Vagina (tissue), 2 donors: ENCODE measurements at regions not wholly inside any gene's neighbourhood (a gene's known extent, or its start where the extent isn't known, plus 50 kb on each side); places are given as distances from the start of the nearest gene placed in this dataset.

ENCODE experiments used
- DNase-seq, 2 donors: peaks; one replicate each; pipeline ENCODE4 v3.0.0-alpha.2; 2017; ENCODE audit errors: extremely low spot score in 2 of 2
- H3K27ac ChIP-seq: fragments of 200-600 bp; sonication (generic); one replicate; pipeline ENCODE4 v1.5.1; 2019
- H3K27me3 ChIP-seq: fragments of 200-600 bp; sonication (generic); one replicate; pipeline ENCODE4 v1.5.1; 2019
- H3K36me3 ChIP-seq, 2 donors: fragments of 200-600 bp; sonication (generic); one replicate each; pipeline ENCODE4 v1.5.1; 2017 to 2019
- H3K4me1 ChIP-seq: fragments of 200-600 bp; sonication (generic); one replicate; pipeline ENCODE4 v1.5.1; 2019
- H3K4me3 ChIP-seq, 2 donors: fragments of 200-600 bp; sonication (generic); 1 replicate in 1 of 2; 2 replicates in 1 of 2; pipeline ENCODE4 v1.5.1; 2016 to 2019
- H3K9me3 ChIP-seq: fragments of 200-600 bp; sonication (generic); one replicate; pipeline ENCODE4 v1.5.1; 2019
- CTCF ChIP-seq, 3 experiments: fragments of 450-650 bp in 2 of 3; fragments of 200-600 bp in 1 of 3; sonication (generic) in 1 of 3; IDR thresholded peaks; one replicate each; pipeline ENCODE4 v1.5.1; 2017 to 2019; ENCODE audit warnings: antibody characterized with exemption in 3 of 3, mild to moderate bottlenecking in 2 of 3, moderate library complexity in 2 of 3
- POLR2A ChIP-seq, 2 donors: fragments of 450-650 bp; IDR thresholded peaks; one replicate each; pipeline ENCODE4 v1.6.1; 2017; ENCODE audit warnings: antibody characterized with exemption in 2 of 2, mild to moderate bottlenecking in 2 of 2, moderate library complexity in 2 of 2
- POLR2AphosphoS5 ChIP-seq, 2 donors: sonication (generic); formaldehyde crosslinking; IDR thresholded peaks; one replicate each; pipeline ENCODE4 v1.9.0; 2017; ENCODE audit warnings: antibody characterized with exemption in 2 of 2, mild to moderate bottlenecking in 2 of 2, low read depth in 1 of 2; ENCODE audit not compliant: insufficient read depth in 1 of 2
- intact Hi-C: fragments of 100-400 bp; cut with DNase I; formaldehyde crosslinking; loops from one replicate; pipeline ENCODE4 v1.15.1; 2023

- H3K9me3 ChIP-seq: no peaks in the 10 kb centered on the region
- no peak for DNase-seq
- intact Hi-C loops: no loop called here
- no peaks in the 10 kb centered on the region for H3K27me3 ChIP-seq
- no peaks in the 10 kb centered on the region for H3K36me3 ChIP-seq
- no peak overlapping the region for H3K27ac ChIP-seq
- TF ChIP-seq POLR2AphosphoS5 (IDR thresholded peaks at IDR 0.05; ENCODE audit: insufficient read depth in 1 of 2, low read depth in 1 of 2): no peak
- TF ChIP-seq POLR2A (IDR thresholded peaks at IDR 0.05): no peak
- TF ChIP-seq CTCF (IDR thresholded peaks at IDR 0.05): no peak
- H3K4me1 ChIP-seq: no peaks in the 10 kb centered on the region
- no peak overlapping the region for H3K4me3 ChIP-seq
These were observed 169.7 kb downstream of the PDHA2 start for GRCh38 chr4:96009427-96010119.

- intact Hi-C loops: no loop called here
These were observed 172.8 kb downstream of the PDHA2 start for GRCh38 chr4:96012687-96013086.

GRCh38 chr4:96016634-96017299 lies 176.9 kb downstream of the PDHA2 start:
- intact Hi-C loops: no loop called here
- TF ChIP-seq CTCF (IDR thresholded peaks at IDR 0.05) (no peak), POLR2AphosphoS5 (IDR thresholded peaks at IDR 0.05; ENCODE audit: insufficient read depth in 1 of 2, low read depth in 1 of 2) (no peak), POLR2A (IDR thresholded peaks at IDR 0.05) (no peak)
- Histone ChIP-seq H3K9me3 (no peaks in the 10 kb centered on the region), H3K36me3 (no peaks in the 10 kb centered on the region), H3K4me3 (no peak overlapping the region), H3K27me3 (no peaks in the 10 kb centered on the region), H3K27ac (no peak overlapping the region), H3K4me1 (no peaks in the 10 kb centered on the region)
- no peak for DNase-seq

More at GRCh38 chr4:96012687-96013086, 172.8 kb downstream of the PDHA2 start:
- Histone ChIP-seq H3K4me1 (no peaks in the 10 kb centered on the region), H3K27ac (no peak overlapping the region), H3K9me3 (no peaks in the 10 kb centered on the region), H3K36me3 (no peaks in the 10 kb centered on the region), H3K4me3 (no peak overlapping the region), H3K27me3 (no peaks in the 10 kb centered on the region)
- no peak for TF ChIP-seq CTCF (IDR thresholded peaks at IDR 0.05)
- no peak for TF ChIP-seq POLR2A (IDR thresholded peaks at IDR 0.05)
- TF ChIP-seq POLR2AphosphoS5 (IDR thresholded peaks at IDR 0.05; ENCODE audit: insufficient read depth in 1 of 2, low read depth in 1 of 2): no peak
- DNase-seq: no peak

- Histone ChIP-seq H3K9me3 (no peaks in the 10 kb centered on the region), H3K36me3 (no peaks in the 10 kb centered on the region), H3K4me1 (no peaks in the 10 kb centered on the region), H3K27ac (no peak overlapping the region), H3K27me3 (no peaks in the 10 kb centered on the region), H3K4me3 (no peak overlapping the region)
- intact Hi-C loops: no loop called here
- no peak for DNase-seq
- no peak for TF ChIP-seq POLR2AphosphoS5 (IDR thresholded peaks at IDR 0.05; ENCODE audit: insufficient read depth in 1 of 2, low read depth in 1 of 2)
- TF ChIP-seq CTCF (IDR thresholded peaks at IDR 0.05): no peak
- TF ChIP-seq POLR2A (IDR thresholded peaks at IDR 0.05): no peak
These were observed 185.1 kb downstream of the PDHA2 start for GRCh38 chr4:96025011-96025410.

- Histone ChIP-seq H3K9me3 (no peaks in the 10 kb centered on the region), H3K4me3 (no peak overlapping the region), H3K27me3 (no peaks in the 10 kb centered on the region), H3K4me1 (no peaks in the 10 kb centered on the region), H3K27ac (no peak overlapping the region), H3K36me3 (no peaks in the 10 kb centered on the region)
- no peak for TF ChIP-seq CTCF (IDR thresholded peaks at IDR 0.05)
- intact Hi-C loops: no loop called here
- no peak for DNase-seq
These were observed 195.8 kb downstream of the PDHA2 start for GRCh38 chr4:96035727-96036126.
